ENCODE measurements at regions not wholly inside any gene's neighbourhood (a gene's known extent, or its start where the extent isn't known, plus 50 kb on each side); places are given as distances from the start of the nearest gene placed in this dataset.
"Not testable (repeated sequence)": the region's sequence is repeated elsewhere in the genome, so short reads cannot be mapped to it uniquely, and the experiment has no call there.

- peak; percentile 70 for DNase-seq
Measured at GRCh38 chr7:66413379-66414114, 208.4 kb downstream of the TPST1 start.

DNA sequence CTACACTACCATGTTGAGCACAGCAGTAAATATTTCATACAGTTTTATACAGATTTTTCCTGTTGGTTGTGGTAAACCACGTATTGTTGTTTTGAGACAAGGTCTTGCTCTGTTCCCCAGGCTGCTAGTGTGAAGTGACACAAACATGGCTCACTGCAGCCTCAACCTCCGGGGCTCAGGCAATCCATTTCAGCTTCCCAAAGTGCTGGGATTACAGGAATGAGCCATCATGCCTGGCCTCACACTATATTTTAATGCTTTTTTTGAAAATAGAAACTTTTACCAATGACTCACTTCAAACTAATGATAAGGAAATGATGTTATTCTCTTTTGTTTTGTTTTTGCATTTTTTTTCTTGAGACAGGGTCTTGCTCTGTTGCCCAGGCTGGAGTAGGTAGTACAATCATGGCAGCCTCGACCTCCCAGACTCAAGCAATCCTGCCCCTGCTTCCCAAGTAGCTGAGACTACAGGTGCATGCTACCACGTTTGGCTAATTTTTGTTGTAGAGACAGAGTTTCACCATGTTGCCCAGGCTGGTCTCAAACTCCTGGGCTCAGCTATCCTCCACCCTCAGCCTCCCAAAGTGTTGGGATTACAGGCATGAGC is 210.6 kb downstream of the TPST1 start:
- no peak for DNase-seq

GRCh38 chr7:66418537-66418936 is 210.1 kb upstream of the KCTD7 start:
- no peak for DNase-seq

- no peak for DNase-seq
Measured at GRCh38 chr7:66419210-66419609, 209.5 kb upstream of the KCTD7 start.

GRCh38 chr7:66421830-66422475 is 206.7 kb upstream of the KCTD7 start:
- DNase-seq: no peak

DNA sequence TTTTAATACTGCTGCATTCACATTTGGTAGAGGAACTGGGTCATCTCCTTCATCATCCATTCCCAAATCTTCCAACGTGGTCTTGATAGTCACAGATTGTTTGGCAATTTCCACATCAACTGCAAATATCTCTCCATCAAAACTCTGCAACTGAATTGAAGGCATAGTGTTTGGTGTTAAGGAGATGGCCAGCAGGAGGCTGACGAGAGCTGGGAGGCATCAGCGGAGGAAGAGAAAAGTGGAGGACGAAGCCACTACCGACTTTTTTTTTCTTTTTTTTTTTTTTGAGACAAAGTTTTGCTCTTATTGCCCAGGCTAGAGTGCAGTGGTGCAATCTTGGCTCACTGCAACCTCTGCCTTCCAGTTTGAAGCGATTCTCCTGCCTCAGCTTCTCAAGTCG is 205.0 kb upstream of the KCTD7 start:
- DNase-seq: no peak

GRCh38 chr7:66426332-66426731 is 202.3 kb upstream of the KCTD7 start:
- DNase-seq: no peak

DNA sequence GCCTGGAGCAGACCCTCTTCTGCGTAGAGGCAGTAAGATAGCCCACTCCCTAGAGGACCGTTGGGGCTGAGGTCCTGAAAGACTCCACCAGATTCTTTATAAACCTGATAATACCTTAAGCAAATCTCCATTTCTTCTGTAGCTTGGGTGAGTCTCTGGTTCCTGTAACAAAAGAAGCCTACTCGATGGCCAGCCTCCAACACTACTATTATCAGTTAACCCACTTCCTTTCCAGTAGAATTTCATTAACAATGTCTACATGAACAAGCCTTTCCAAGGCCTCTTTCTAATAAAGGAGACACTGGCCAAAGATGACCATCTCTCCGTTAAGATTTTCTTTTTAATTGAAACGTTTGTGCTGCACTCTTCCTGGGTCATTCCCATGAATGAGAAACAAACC is 201.7 kb upstream of the KCTD7 start:
- DNase-seq: no peak

DNA sequence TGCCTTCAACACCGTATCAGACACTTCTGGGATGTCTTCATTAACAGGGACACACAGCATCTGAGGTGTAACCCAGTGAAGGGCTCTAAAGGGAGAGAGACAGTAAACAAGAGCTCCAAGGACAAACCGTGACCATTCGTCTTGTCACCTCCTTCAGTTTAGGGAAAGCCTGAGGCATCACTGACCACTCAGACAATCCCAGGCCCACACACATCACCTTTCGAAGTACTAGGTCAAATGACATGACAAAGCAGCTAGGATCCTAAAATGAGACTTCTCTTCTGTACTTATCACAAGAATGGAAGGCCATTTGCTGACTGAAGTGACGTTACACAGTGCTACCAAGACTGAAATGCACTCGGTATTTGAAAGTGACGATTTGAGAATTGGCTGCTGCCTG is 200.7 kb upstream of the KCTD7 start:
- DNase-seq: no peak

DNA sequence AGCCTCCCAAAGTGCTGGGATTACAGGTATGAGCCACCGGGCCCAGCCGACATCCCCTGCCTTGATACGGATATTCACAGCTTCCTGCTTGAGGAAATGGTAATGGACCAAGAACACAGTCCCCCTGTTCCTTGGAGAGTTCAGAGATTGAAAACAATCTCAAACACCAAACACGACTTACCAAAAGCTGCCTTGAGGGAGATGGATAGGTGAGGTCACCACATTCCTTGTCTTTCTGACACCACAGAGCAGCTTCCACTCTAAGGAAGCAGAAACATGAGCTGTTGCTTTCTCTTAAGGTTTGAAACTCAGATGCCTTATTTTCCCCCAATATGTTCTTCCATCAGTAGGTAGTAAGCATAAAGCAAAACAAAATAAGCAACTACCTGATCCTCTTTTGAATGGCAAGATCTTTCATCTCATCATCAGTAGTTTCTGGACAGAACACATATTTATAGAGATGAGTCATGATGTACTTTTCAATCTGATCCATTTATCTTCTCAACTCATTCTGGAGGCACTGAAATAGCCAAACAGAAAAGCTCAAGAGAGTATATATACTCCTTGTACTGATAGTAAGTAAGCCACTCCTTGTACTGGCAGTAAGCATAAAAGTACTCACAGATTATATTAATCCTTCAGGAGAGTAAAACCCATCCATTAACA is 199.1 kb upstream of the KCTD7 start:
- DNase-seq: no peak

- DNase-seq: no peak
Measured at GRCh38 chr7:66430164-66430545, 198.5 kb upstream of the KCTD7 start.

DNA sequence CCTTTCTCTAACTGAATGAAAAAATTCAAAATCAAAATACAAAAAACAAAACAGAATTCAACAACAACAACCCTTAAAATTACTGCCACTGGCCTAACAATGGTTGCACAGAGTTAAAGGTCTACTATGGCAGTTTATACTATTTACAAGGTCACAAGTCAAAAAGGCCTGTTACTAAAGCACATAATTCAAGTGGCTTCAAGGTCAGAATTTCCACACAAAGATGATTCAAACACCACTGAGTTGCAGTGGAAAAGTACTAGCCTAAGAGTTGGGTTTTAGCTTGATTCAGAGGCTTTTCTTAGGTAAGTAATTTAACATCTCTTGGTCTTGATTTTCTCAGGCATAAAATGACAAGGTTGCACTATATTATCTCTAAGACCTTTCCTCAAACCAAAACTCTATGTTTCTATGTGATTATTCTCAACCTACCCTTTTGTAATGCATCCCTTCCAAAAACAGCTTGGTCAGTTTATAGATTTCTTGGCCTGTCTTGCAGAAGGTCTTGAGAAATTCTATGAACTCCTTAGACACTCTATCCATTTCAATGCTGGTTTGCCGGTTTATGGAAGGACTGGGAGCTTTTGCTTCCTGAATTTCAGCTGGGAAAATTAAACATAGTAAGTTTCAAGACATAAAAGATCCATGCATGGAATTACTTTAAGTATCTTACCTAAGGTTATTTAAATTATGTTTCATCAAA is 189.8 kb upstream of the KCTD7 start:
- DNase-seq: not testable (repeated sequence)

DNA sequence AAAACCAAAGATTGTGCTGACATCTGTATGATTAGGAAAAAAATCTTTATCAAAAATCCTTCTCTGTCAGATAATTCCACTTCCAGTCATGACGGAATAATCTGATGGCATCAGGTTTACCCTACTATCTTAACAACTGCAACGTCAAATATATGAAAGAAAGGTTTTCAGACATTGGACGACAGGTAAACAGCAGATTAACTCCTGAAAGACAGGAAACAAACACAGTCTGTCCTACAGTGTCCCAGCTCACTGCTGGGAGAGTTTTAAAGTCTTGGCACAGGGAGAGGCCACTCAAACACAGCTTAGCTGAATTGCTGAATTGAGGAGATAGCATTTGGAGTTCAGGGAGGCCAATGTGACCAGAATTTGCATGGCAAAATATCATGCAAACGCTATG is 186.3 kb upstream of the KCTD7 start:
- no peak for DNase-seq

DNA sequence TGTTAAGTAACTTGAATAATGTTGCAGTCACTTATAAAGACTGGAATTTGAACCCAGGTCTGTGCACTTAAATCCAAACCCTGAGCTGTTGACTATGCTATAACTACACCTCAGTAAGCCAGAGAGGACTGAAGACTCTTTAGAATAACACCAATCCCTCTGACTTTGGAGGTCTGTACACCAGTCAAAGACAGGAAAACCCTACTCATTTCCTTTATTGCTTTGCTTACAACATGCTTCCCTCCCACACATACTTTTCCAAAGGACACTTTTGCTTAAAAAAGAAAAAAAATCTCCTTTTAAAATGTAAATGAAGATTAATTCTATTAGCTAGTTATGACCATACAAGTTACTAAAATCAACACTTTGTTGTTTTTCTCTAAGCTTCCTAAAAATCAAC is 184.7 kb upstream of the KCTD7 start:
- no peak for DNase-seq

DNA sequence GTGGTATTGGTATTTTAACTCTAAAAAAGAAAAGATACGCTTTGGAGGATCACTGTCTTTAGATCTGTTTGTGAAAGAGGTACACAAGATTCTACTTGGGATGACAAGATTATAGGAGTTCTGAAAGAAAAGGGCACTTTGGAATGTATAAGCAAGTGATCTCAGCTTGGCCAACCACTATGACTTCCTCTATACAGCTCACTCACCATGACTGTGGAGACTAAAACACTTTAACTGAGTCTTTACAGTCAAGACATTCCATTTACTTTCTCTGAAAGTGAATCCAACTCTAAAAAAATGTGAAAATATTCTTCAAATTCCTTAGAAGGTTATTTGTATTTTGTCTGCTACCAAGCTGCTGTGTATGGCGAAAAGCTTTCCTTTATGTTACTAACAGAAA is 181.7 kb upstream of the KCTD7 start:
- DNase-seq: not testable (repeated sequence)

- DNase-seq: not testable (repeated sequence)
Measured at GRCh38 chr7:66450814-66451213, 177.9 kb upstream of the KCTD7 start.

DNA sequence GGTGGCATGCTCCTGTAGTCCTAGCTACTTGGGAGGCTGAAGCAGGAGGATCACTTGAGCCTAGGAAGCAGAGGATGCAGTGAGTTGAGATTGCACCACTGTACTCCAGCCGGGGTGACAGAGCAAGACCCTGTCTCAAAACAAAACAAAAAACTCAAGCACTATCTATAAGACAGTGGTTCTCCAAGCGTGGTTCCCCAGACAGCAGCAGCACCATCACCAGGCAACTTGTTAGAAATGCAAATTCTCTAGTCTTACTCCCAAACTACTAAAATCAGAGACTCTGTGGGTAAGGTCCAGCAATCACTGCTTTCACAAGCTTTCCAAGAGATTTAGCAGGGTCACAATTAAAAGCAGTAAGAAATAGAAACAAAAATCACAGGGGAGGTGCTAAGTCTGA is 177.0 kb upstream of the KCTD7 start:
- not testable (repeated sequence) for DNase-seq

- DNase-seq: no peak
Measured at GRCh38 chr7:66452165-66452564, 176.5 kb upstream of the KCTD7 start.

DNA sequence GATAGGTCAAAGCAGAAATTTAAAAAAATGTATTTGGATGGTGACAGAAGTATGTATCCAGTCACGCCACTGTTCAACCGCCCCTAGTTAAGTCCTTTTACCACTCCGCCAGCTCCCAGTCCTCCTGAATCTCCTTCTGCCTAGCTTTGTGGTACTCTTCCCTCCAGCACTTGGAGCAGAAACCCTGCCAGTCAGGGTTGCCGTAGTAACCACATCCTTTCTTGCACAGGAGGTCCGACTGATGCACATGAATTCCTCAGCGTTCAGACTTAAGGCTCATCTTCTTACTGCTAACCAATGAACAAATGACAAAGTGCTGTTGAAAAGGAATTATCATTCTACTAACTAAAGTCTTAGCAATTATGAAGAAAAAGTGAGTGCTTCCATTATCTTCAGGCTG is 175.3 kb upstream of the KCTD7 start:
- no peak for DNase-seq

DNA sequence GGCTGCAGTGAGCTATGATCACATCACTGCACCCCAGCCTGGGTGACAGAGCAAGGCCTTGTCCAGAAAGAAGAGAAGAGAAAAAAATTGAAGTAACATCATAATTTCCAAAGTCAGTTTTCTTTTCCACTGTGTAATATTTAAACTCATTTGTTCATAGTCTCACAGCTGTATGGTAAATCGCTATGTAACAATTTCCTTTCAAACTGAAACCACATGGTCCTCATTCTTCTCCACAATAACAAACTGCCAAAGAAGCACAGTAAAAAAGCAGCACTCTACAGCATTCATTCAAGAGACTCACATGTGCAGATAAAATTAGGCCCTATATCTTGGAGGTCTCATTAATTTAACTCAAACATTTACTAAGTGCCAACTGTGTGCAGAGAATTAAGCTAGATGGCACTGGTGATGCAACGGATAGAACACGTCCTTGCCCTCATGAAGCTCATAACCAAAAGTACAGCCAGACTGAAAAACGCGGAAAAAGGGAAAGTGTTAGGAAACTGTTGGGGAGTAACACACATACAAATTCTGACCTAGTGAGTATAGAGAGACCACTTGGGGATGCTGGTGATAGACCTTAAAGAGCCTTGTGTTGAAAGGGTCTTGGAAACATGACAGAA is 174.0 kb upstream of the KCTD7 start:
- DNase-seq: no peak

DNA sequence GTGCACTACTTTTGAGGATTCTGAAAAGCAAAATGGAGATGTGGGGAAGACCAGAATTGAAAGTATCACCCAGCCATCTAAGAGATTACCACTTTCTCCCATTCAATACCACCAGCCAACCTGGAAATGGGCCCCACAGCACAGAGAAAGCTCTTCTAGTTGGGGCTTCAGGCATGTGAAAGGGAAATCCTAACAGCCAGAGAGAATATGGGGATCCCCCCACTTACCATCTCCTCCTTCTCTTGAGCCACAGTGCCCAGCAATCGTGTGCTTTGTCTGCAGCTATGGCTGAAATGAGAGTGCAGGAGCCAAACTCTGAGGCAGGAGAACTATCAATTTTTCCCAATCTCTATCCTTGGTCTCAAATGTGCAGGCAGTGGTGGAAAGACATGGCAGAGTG is 173.2 kb upstream of the KCTD7 start:
- not testable (repeated sequence) for DNase-seq

- not testable (repeated sequence) for DNase-seq
Measured at GRCh38 chr7:66456431-66456830, 172.2 kb upstream of the KCTD7 start.

GRCh38 chr7:66458991-66459390 is 169.7 kb upstream of the KCTD7 start:
- not testable (repeated sequence) for DNase-seq

Data from NCI-H446 treated with DMSO at 0.1 percent for 48 hours (cell line).